Hematopoietic multipotent progenitor cell treated with erythropoietin and hydrocortisone succinate and interleukin-3 and kit ligand, for 4 days (in vitro differentiated cells): ENCODE measurements at regions not wholly inside any gene's neighbourhood (a gene's known extent, or its start where the extent isn't known, plus 50 kb on each side); places are given as distances from the start of the nearest gene placed in this dataset.
"Not testable (repeated sequence)": the region's sequence is repeated elsewhere in the genome, so short reads cannot be mapped to it uniquely, and the experiment has no call there.

Experiments used
- DNase-seq: peaks from one replicate; pipeline ENCODE4 v3.0.0-alpha.2; 2015

DNA sequence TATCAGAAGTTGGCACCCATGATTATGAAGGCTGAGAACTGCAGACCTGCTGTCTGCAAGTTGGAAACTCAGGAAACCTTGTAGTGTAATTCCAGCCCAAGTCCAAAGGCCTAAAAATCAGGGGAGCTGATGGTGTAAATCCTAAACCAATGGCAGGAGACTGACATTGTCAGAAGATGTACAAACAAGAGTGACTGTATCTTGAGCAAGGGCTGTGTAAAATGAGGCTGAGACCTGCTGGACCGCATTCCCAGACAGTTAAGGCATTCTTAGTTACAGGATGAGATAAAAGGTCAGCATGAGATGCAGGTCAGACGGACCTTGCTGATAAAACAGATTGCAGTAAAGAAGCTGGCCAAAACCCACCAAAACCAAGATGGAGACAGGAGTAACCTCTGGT lies 147.7 kb downstream of the COG6 start:
- DNase-seq: no peak

- no peak for DNase-seq
These were observed 148.4 kb downstream of the COG6 start for GRCh38 chr13:39803851-39804250.

DNA sequence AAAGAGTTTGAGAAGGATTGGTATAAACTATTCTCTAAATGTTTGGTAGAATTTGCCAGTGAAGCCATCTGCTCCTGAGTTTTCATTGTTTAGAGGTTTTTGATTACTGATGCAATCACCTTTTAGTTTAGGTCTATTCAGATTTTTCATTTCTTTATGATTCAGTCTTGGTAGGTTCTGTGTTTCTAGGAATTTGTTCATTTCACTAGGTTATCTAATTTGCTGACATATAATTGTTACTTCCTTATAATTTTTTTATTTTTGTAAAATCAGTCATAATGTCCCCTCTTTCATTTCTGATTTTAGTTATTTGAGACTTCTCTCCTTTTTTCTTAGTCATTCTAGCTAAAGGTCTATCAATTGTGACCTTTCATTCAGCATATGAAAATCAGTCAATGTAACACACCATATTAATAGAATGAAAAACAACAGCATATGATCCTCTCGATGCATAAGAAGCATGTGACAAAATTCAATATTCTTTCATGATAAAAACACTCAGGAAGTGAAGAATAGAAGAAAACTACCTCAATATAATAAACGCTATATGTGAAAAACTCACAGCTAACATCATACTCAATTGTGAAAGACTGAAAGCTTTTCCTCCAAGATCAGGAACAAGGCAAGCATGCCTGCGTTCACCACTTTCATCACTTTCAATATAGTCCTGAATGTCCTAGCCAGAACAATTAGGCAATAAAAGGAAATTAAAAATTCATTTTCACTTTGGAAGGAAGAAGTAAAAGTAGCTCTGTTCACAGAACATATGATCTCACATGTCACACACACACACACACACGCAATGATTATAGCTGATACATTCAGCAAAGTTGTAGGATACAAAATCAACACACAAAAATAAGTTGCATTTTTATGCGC lies 149.1 kb downstream of the COG6 start:
- DNase-seq: no peak

DNA sequence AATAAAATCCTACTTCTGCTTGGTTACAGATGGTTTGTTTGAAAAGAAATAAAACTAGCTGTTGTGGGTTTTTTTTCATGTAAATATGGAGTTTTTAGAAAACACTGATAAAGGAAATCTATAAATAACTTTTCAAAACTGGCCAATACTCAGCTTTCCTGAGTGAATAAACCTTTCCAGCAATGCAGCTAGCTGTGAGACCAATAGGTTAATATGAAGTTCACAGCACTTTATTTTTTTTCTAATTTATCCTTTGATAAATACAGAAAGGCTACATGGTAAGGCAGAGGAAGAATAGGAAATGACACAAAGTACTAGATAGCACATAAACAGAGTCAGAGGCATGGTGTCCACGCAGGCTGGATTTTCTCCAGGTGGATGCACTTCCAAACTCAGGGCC lies 154.0 kb downstream of the COG6 start:
- no peak for DNase-seq

DNA sequence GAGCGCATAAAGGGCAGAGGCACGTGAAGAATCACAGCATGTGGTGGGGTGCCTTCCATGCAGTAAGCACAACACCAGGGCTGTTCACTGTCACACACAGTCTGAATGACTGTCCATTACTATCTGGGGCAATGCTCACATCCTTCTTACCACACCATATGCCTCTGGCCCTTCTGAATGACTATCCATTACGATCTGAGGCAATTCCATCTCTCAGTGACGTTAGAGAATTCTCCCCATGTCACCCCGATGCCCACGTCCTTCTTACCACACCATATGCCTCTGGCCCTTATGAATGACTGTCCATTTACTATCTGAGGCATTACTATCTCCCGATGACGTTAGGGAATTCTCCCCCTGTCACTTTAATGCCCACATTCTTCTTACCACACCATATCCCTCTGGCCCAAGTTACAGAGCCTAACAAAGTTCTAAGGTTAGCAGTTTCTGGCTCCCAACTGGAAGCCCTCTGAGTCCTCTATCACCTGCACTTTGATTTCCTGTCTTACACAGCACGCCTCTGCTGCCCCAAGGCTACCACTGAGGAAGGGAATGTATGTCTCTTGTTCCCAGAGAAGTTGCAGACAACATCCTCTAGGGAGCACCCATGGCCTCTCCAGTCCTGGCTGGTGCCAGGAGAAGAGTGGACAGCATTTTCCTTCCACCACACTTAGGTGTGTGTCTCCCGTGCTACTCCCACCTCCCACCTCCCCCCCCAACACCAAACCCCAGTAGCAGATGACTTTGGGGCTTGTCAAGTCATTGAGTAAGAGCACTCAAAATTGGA lies 154.8 kb downstream of the COG6 start:
- no peak for DNase-seq

DNA sequence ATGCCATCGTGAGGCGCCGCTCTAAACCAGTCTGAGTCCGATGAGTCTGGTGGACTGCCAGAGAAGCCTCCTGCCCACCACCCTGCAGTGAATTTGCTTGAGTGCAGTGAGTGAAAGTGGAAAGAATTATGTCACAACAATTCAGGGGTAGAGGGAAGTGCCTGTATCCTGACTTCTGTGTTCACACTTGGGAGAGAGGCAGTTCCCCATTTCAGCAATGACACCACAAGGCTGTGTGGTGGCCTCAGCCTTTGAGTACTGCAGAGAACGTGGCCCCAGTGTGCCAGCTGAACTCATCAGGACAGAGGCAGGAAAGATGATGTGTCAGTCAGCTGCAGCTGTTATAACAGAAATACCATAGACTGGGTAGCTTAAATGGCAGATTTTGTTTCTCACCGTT lies 155.6 kb downstream of the COG6 start:
- peak; percentile 80 for DNase-seq

- DNase-seq: peak; percentile 3
These were observed 156.2 kb downstream of the COG6 start for GRCh38 chr13:39811696-39812095.

DNA sequence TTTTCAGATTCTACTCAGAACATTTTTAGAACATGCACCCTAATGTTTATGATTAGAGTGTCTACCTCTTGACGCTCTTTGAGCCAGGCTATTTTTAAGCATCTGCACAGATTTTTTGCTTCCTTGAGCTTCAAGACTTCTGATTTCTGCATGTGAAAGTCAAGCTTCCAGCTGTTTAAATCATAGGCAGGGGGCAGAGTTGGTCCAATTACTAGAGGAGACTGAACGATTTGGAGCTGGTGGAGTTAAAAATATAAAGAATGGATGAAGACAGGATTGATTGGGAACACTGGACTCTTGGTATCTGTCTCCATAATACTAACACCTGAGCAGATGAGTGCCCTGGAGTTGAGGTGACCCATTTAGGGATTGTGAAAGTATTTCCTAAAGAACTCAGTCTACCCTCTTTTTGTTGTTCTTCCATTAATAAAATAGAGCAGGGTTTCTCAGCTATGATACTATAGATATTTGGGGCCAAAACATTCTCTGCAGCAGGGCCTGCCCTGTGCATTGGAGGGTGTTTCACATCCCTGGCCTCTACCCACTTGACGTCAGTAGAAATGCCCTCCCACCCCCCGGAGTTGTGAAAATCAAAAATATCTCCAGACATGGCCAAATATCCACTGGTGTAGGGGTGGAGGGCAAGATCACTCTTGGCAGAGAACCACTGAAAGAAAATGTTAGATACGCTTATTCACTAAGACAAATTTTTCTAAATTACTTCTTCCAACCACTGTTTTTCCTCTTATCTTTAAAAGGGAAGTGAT lies 160.1 kb downstream of the COG6 start:
- no peak for DNase-seq

DNA sequence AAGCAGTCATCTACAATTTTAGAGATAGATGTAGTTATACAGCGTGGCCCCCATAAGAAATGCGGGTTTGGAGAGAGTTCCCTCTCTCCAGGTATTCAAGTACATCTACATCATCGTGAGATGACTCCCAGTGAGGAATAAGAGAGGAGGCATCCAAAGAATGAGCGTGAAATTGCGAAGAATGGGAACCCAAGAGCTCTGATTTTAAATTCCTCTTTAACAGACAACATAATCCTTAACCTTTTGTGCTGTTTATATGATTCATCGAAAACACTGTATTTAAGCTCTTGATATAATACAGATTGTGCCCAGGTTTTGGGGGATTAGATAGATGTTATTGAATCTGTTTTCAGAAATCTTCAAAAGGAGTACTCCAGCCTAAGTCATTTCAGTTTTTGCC lies 161.5 kb downstream of the COG6 start:
- no peak for DNase-seq

- DNase-seq: no peak
These were observed 163.5 kb downstream of the COG6 start for GRCh38 chr13:39818953-39819352.

DNA sequence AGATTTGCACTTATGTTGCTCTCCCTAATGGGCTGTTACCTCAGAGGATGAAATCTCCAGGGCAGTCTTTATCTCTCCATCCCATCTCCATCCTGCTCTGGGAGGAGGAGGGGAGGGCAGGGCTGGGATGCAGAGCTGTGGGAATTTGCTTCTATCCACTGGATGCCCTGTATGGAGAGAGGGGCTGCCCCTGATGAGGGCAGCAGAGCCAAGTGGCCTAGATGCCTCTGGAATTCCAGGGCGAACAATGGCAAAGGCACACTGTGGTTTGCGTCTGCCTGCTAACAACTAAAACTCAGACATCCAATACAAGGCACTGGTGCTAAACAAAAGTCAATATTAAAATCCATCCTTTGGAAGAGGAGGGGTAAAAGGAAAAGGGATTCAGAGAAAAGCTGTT lies 165.1 kb downstream of the COG6 start:
- DNase-seq: no peak

GRCh38 chr13:39821977-39822376 lies 166.5 kb downstream of the COG6 start:
- DNase-seq: no peak

GRCh38 chr13:39822437-39822836 lies 167.0 kb downstream of the COG6 start:
- DNase-seq: no peak

DNA sequence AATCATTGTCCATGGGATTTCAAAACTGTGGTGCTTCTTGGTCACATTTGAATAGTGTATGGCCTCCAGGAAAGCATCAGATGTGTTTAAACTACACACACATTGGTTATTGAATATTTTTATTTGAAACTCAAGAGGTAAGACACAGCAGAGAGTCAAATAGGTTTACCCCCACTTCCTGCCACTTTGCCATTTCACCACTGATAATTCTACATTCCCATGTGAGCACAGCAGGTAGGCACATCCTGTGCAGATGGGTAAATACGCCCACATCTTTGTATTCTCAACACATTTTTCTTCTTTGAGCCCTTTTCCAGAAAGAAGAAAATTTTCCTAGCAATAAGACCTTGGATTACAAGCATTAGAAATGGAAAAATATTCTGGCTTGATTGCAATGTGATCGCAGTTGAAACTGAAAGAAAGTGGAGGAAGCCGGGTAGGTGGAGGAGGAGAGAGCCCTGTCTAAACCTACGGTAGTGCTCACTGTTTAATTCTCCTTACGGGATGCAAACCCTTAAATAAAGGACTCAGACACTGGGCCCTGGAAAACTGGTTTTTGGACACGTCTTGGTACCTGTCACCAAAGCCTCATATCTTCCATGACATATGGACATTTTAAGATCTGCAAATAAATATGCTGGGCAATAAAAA lies 167.7 kb downstream of the COG6 start:
- no peak for DNase-seq

DNA sequence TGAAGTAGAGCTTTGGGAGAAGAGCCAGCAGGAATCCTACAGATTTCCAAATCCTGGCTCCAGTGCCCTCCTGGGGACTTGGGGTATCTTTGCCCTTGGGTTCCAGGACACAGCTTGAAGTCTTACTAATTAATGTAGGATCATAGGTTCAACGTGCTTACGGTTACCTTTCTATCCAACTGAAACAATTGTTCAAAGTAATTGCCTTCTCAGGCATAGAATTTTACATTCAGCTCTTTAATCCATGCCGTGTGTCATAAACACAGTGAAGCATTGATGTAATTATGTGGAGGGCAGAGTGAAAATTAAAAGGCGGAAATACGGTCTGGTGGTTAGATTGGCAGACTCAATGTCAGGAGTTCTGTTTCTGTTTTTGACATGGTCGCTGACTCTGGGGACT lies 170.4 kb downstream of the COG6 start:
- no peak for DNase-seq

DNA sequence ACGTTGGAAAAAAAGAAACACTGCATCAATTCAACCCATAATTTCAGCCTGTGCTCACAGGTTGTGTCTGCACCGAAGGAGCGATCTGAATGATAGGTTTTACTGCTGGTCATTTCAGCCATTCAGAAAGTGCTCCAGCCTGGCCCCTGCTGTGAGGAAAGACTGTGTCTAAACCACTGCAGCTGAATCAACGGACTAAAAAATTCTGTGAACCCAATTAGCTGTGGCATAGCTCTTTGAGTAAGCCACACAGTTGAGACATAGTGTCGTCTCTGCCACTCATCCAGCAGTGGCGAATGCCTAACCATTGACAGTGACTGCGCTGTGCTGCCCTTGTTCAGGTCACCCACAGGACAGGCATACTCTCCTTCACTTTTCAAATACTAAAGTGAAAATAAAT lies 179.8 kb downstream of the COG6 start:
- DNase-seq: no peak

GRCh38 chr13:39836038-39836437 lies 180.6 kb downstream of the COG6 start:
- DNase-seq: no peak

DNA sequence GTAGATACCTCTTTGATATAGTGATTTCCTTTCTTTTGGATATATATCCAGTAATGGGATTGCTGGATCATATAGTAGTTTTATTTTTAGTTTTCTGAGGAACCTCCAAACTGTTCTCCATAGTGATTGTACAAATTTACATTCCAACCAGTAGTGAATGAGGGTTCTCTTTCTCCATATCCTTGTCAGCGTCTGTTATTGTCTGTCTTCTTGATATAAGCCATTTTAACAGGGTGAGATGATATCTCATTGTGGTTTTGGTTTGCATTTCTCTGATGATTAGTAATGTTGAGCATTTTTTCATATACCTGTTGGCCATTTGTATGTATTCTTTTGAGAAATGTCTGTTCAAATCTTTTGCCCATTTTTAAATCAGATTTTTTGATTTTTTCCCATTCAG lies 182.4 kb downstream of the COG6 start:
- not testable (repeated sequence) for DNase-seq

DNA sequence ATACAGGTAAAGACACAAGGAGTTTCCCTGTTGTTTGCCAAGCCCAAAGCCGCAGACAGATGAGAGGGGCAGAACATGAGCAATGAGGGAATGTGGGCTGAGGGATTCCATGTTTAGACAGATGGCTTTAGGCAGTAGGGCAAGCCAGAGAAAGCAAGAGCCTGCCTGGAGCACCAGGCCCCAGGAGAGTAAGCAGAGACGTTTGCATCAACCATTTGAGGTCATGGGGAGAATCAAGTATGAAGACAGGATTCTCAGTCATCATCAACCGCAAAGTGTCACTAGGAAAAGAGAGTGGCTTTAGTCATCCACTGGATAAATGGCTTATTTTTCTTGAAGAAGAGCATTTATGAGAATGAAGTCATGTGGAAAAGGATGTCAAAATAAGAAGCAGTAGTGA lies 184.7 kb downstream of the COG6 start:
- no peak for DNase-seq

DNA sequence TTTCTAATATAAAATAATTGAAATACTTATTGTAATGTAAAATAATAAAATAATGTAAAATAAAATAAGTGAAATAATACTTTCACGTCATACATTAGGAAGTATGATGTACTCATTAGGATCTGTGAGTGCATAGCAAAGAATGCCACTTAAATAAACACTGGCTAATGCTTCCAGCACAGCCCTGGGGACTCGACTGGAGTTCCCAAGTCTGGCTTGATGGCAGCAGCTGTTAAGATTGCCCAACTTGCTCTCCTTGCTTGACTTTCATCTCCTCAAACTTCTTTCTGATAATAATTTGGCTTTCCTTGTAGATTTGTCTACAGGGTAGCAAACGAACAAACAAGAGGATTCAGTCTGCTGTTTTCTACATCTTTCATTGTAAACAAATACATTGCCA lies 191.9 kb downstream of the COG6 start:
- no peak for DNase-seq

- DNase-seq: peak; percentile 58
These were observed 199.8 kb downstream of the COG6 start for GRCh38 chr13:39855236-39855635.

DNA sequence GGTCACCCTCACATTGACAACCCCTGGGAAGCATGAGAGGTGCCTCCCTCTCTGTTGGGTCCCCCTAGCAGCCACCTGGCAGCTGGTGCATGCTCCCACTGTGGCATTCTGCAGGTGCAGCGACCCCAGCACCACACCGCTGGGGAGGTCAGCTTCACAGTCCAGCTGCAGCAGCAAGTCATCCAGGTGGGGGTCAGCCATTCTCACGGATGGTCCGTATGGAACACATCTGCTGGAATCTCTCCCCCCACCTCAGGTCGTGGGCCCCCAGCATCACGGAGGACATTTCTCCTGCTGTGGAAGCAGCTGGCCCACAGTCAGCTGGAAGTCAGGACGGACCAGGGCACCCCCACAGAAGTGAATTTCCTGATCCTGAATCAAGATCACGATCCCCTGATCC lies 201.3 kb downstream of the COG6 start:
- no peak for DNase-seq

- no peak for DNase-seq
These were observed 203.3 kb downstream of the COG6 start for GRCh38 chr13:39858794-39859193.
